ENCODE measurements at regions not wholly inside any gene's neighbourhood (a gene's known extent, or its start where the extent isn't known, plus 50 kb on each side); places are given as distances from the start of the nearest gene placed in this dataset.
"Not testable (repeated sequence)": the region's sequence is repeated elsewhere in the genome, so short reads cannot be mapped to it uniquely, and the experiment has no call there.

- no peak for DNase-seq (ENCODE audit: low spot score)
- TF ChIP-seq, protein P1, sequence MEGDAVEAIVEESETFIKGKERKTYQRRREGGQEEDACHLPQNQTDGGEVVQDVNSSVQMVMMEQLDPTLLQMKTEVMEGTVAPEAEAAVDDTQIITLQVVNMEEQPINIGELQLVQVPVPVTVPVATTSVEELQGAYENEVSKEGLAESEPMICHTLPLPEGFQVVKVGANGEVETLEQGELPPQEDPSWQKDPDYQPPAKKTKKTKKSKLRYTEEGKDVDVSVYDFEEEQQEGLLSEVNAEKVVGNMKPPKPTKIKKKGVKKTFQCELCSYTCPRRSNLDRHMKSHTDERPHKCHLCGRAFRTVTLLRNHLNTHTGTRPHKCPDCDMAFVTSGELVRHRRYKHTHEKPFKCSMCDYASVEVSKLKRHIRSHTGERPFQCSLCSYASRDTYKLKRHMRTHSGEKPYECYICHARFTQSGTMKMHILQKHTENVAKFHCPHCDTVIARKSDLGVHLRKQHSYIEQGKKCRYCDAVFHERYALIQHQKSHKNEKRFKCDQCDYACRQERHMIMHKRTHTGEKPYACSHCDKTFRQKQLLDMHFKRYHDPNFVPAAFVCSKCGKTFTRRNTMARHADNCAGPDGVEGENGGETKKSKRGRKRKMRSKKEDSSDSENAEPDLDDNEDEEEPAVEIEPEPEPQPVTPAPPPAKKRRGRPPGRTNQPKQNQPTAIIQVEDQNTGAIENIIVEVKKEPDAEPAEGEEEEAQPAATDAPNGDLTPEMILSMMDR (IDR thresholded peaks at IDR 0.05): no peak
- no peak for ATAC-seq (ENCODE audit: low FRiP score)
These were observed 1071.5 kb downstream of the PCDH7 start for GRCh38 chr4:31791666-31792065.

- no peak for DNase-seq (ENCODE audit: low spot score)
- TF ChIP-seq, protein P1 (IDR thresholded peaks at IDR 0.05): no peak
- ATAC-seq (ENCODE audit: low FRiP score): no peak
These were observed 1073.7 kb downstream of the PCDH7 start for GRCh38 chr4:31793907-31794306.

DNA sequence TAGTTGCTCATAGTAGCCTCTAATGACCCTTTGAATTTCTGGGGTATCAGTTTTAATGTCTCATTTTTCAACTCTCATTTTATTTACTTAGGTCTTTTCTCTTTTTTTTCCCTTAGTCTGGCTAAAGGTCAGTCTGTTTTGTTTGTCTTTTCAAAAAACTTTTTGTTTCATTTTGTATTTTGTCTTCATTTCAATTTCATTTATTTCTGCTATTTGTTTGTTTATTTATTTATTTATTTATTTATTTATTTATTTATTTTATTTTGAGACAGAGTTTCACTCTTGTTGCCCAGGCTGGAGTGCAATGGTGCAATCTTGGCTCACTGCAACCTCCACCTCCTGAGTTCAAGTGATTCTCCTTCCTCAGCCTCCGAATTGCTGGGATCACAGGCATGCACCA is 1076.9 kb downstream of the PCDH7 start:
- ATAC-seq (ENCODE audit: low FRiP score); DNase-seq (ENCODE audit: low spot score): not testable (repeated sequence)

GRCh38 chr4:31803526-31804195 is 1083.5 kb downstream of the PCDH7 start:
- TF ChIP-seq, protein P1 (IDR thresholded peaks at IDR 0.05): no peak
- ATAC-seq (ENCODE audit: low FRiP score): no peak
- DNase-seq (ENCODE audit: low spot score): no peak

DNA sequence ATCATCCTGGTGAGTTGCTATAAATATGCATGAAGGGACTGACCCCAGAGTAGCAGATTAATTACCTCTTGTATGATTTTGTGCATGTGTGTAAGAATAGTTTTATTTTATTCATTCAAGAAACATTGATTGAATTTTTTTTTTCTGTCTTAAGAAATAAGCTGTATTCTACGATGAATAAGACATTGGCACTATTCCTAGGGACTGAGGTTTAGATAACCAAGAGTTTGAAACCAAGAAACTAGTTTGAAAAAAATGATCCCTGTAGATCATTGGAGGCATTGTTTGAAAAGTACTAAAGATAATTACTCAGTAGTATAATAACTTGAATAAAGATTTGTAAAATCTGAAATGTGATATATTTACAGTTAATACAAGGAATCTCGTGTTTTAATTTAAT is 1086.9 kb downstream of the PCDH7 start:
- ATAC-seq (ENCODE audit: low FRiP score) (no peak), DNase-seq (ENCODE audit: low spot score) (no peak)
- TF ChIP-seq, protein P1 (IDR thresholded peaks at IDR 0.05): no peak

DNA sequence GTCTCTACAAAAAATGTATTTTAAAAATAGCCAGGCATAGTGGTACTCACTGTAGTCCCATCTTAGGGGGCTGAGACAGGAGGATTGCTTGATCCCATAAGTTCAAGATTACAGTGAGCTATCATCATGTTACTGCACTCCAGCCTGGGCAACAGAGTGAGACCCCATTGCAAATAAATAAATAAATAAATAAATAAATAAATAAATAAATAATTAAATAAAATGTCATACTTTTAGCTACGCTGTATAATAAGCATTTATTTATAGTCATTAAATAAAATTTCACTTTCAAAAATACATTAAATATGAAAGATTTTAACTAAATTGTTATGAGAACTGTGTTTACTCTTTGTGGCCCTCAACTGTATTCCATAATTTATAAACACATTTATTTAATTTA is 1124.2 kb downstream of the PCDH7 start:
- TF ChIP-seq, protein P1 (IDR thresholded peaks at IDR 0.05): no peak
- ATAC-seq (ENCODE audit: low FRiP score): no peak
- no peak for DNase-seq (ENCODE audit: low spot score)

DNA sequence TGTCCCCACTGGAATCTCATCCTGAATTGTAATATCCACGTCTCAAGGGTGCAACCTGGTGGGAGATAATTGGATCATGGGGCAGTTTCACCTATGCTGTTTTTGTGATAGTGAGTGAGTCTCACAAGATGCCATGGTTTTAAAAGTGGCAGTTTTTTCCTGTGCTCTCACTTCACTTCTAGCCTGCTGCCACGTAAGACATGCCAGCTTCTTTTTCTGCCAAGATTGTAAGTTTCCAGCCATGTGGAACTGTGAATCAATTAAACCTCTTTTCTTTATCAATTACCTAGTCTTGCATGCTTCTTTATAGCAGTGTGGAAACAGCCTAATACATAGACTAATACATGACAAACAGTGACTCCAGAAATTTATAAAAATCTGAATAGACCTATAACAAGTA is 1131.8 kb downstream of the PCDH7 start:
- ATAC-seq (ENCODE audit: low FRiP score) (no peak), DNase-seq (ENCODE audit: low spot score) (no peak)
- TF ChIP-seq, protein P1 (IDR thresholded peaks at IDR 0.05): no peak

All from omental fat pad (tissue), 3 donors.